GM12878 (cell line): ENCODE measurements at regions not wholly inside any gene's neighbourhood (a gene's known extent, or its start where the extent isn't known, plus 50 kb on each side); places are given as distances from the start of the nearest gene placed in this dataset.

Source experiments
- ATAC-seq: fragments of 200-7000 bp; cut with Tn5 transposase; 3 replicates; pipeline ENCODE4 v1.9.1; 2020; ENCODE audit warnings: mild to moderate bottlenecking, moderate library complexity
- BruUV-seq: library from RNA; stranded (reverse); fragments of 400-500 nt; replicated peaks from 2 replicates; lab custom pipeline; 2021; lab: Mats Ljungman, UMichigan
- CTCF ChIA-PET: fragments of 300-600 bp; sonication (Branson Sonifier 250); formaldehyde crosslinking; extraction: SDS; loops from one replicate; lab custom pipeline; 2021; ENCODE audit warnings: inconsistent platforms; lab: Yijun Ruan, JAX
- POLR2A ChIA-PET: fragments of 350-600 bp; formaldehyde crosslinking; extraction: SDS; loops from one replicate; lab custom pipeline; 2021; ENCODE audit warnings: inconsistent platforms; lab: Charles Lee
- RAD21 ChIA-PET: fragments of 300-600 bp; sonication (Branson Sonifier 250); formaldehyde crosslinking; loops from one replicate; lab custom pipeline; 2023; ENCODE audit warnings: antibody characterized with exemption; ENCODE audit not compliant: unreplicated experiment; lab: Charles Lee
- SMC1A ChIA-PET: fragments of 300-600 bp; sonication (Branson Sonifier 250); formaldehyde crosslinking; loops from one replicate; lab custom pipeline; 2023; ENCODE audit not compliant: unreplicated experiment, uncharacterized antibody; lab: Charles Lee
- DNase-seq: peaks from one replicate; pipeline ENCODE4 v3.0.0-alpha.2; 2011; ENCODE audit warnings: low read depth, low spot score
- FAIRE-seq: peaks from 3 replicates; lab custom pipeline; 2011; peaks lifted over from hg19 to GRCh38; lab: Jason Lieb, UNC
- H2AFZ ChIP-seq: 2 replicates; pipeline ENCODE4 v1.6.0; 2011; ENCODE audit warnings: low read depth, low read length, control low read depth; ENCODE audit not compliant: control insufficient read depth
- H3K27ac ChIP-seq: 2 replicates; pipeline ENCODE4 v1.5.1; 2011; ENCODE audit warnings: control low read depth; ENCODE audit not compliant: control insufficient read depth, insufficient read depth
- H3K27me3 ChIP-seq, 2 experiments: replicated peaks in 1 of 2; 2 replicates each; pipeline versions ENCODE4 v1.6.0 to v1.6.1; 2011; ENCODE audit warnings: low read length in 1 of 2; ENCODE audit not compliant: control insufficient read depth in 2 of 2, insufficient read depth in 2 of 2
- H3K36me3 ChIP-seq, 2 experiments: 2 replicates each; pipeline ENCODE4 v1.5.1; 2011; ENCODE audit warnings: low read length in 1 of 2; ENCODE audit not compliant: control insufficient read depth in 2 of 2, insufficient read depth in 2 of 2
- H3K4me1 ChIP-seq: 2 replicates; pipeline ENCODE4 v1.6.1; 2011; ENCODE audit warnings: mild to moderate bottlenecking, low read length, moderate library complexity, mixed read lengths; ENCODE audit not compliant: control insufficient read depth, insufficient read depth
- H3K4me2 ChIP-seq: 2 replicates; pipeline ENCODE4 v1.6.0; 2011; ENCODE audit warnings: control low read depth; ENCODE audit not compliant: control insufficient read depth, insufficient read depth
- H3K4me3 ChIP-seq: fragments of 200-600 bp; sonication (generic); 2 replicates; pipeline ENCODE4 v1.5.1; 2016
- H3K79me2 ChIP-seq: 2 replicates; pipeline ENCODE4 v1.6.0; 2011; ENCODE audit warnings: low read length; ENCODE audit not compliant: control insufficient read depth, insufficient read depth
- H3K9ac ChIP-seq: 2 replicates; pipeline ENCODE4 v1.8.0; 2011; ENCODE audit warnings: low read length, control low read depth, mixed read lengths; ENCODE audit not compliant: control insufficient read depth, insufficient read depth
- H3K9me3 ChIP-seq: replicated peaks from 3 replicates; pipeline ENCODE4 v1.5.1; 2011; ENCODE audit warnings: mild to moderate bottlenecking, low read length; ENCODE audit not compliant: control insufficient read depth, insufficient read depth
- H4K20me1 ChIP-seq: 2 replicates; pipeline ENCODE4 v1.6.0; 2011; ENCODE audit not compliant: control insufficient read depth, insufficient read depth
- E2F8 ChIP-seq: fragments of 450-650 bp; IDR thresholded peaks from 2 replicates; pipeline ENCODE4 v1.6.1; 2018; ENCODE audit warnings: mild to moderate bottlenecking, low read depth, moderate library complexity; ENCODE audit not compliant: partially characterized antibody
- EGR1 ChIP-seq, 2 experiments: IDR thresholded peaks; 1 replicate in 1 of 2; 2 replicates in 1 of 2; pipeline ENCODE4 v1.6.1; 2011 to 2012; ENCODE audit warnings: low read depth in 2 of 2, low read length in 2 of 2, borderline replicate concordance in 1 of 2, mild to moderate bottlenecking in 1 of 2, moderate library complexity in 1 of 2
- GABPA ChIP-seq: IDR thresholded peaks from 2 replicates; pipeline ENCODE4 v1.6.1; 2014; ENCODE audit warnings: antibody characterized with exemption, low read depth, mild to moderate bottlenecking, inconsistent platforms
- HCFC1 ChIP-seq: fragments of 150-350 bp; IDR thresholded peaks from 2 replicates; pipeline ENCODE4 v1.6.1; 2014; ENCODE audit warnings: low read length
- HDAC6 ChIP-seq: fragments of 200-600 bp; sonication (generic); IDR thresholded peaks from one replicate; pipeline ENCODE4 v1.8.0; 2017; ENCODE audit warnings: antibody characterized with exemption; ENCODE audit not compliant: unreplicated experiment
- IRF3 ChIP-seq: fragments of 450-650 bp; IDR thresholded peaks from 2 replicates; pipeline ENCODE4 v1.6.1; 2014; ENCODE audit warnings: mild to moderate bottlenecking
- KDM1A ChIP-seq: fragments of 200-600 bp; sonication (generic); IDR thresholded peaks from 2 replicates; pipeline ENCODE4 v1.6.1; 2016; ENCODE audit warnings: borderline replicate concordance
- KLF5 ChIP-seq: fragments of 450-650 bp; IDR thresholded peaks from 2 replicates; pipeline ENCODE4 v1.6.1; 2014; ENCODE audit warnings: mild to moderate bottlenecking; ENCODE audit not compliant: partially characterized antibody
- LARP7 ChIP-seq: fragments of 450-650 bp; IDR thresholded peaks from 2 replicates; pipeline ENCODE4 v1.6.1; 2017; ENCODE audit warnings: mild to moderate bottlenecking
- MAX ChIP-seq: IDR thresholded peaks from 2 replicates; pipeline ENCODE4 v1.6.1; 2012; ENCODE audit warnings: low read depth, low read length, improper control_type of control experiment
- MEF2B ChIP-seq: fragments of 450-650 bp; IDR thresholded peaks from 2 replicates; pipeline ENCODE4 v1.6.1; 2018; ENCODE audit warnings: mild to moderate bottlenecking, moderate library complexity; ENCODE audit not compliant: partially characterized antibody, poor library complexity, severe bottlenecking
- MTA3 ChIP-seq: IDR thresholded peaks from 2 replicates; pipeline ENCODE4 v1.6.1; 2012; ENCODE audit warnings: low read length, inconsistent platforms, borderline replicate concordance
- NR2C1 ChIP-seq: fragments of 450-650 bp; IDR thresholded peaks from 2 replicates; pipeline ENCODE4 v1.6.1; 2017; ENCODE audit warnings: antibody characterized with exemption, mild to moderate bottlenecking, moderate library complexity
- POLR2AphosphoS2 ChIP-seq: IDR thresholded peaks from 2 replicates; pipeline ENCODE4 v1.6.1; 2011; ENCODE audit warnings: low read depth, mild to moderate bottlenecking, low read length, improper control_type of control experiment, moderate library complexity
- SP1 ChIP-seq: IDR thresholded peaks from one replicate; pipeline ENCODE4 v1.6.1; 2011; ENCODE audit warnings: low read depth, low read length
- SUZ12 ChIP-seq: fragments of 200-600 bp; sonication (generic); IDR thresholded peaks from one replicate; pipeline ENCODE4 v1.6.1; 2018; ENCODE audit warnings: antibody characterized with exemption, mild to moderate bottlenecking; ENCODE audit not compliant: unreplicated experiment
- TARDBP ChIP-seq: IDR thresholded peaks from 2 replicates; pipeline ENCODE4 v1.6.1; 2016; ENCODE audit warnings: borderline replicate concordance
- ZBTB4 ChIP-seq: fragments of 450-650 bp; formaldehyde crosslinking; IDR thresholded peaks from 2 replicates; pipeline ENCODE4 v1.4.0; 2022; ENCODE audit warnings: mild to moderate bottlenecking, moderate library complexity
- ZNF274 ChIP-seq: IDR thresholded peaks from one replicate; pipeline ENCODE4 v1.8.0; 2011; ENCODE audit not compliant: insufficient read length, insufficient read depth
- WGBS: methylation state at CpG from one replicate; pipeline ENCODE4 v1.1.6; 2016; ENCODE audit warnings: low lambda C conversion rate; ENCODE audit not compliant: insufficient replicate concordance, insufficient coverage; ENCODE audit errors: missing lambda C conversion rate; 5-methylcytosine and 5-hydroxymethylcytosine counted together
- in situ Hi-C: fragments of 300-500 bp; cut with MboI; formaldehyde crosslinking; loops from 9 replicates; pipeline ENCODE4 v1.14.3; 2018; ENCODE audit warnings: mixed read lengths
- intact Hi-C: fragments of 100-400 bp; cut with micrococcal nuclease; formaldehyde crosslinking; loops from one replicate; pipeline ENCODE4 v1.14.2; 2022; ENCODE audit not compliant: unreplicated experiment

GRCh38 chr13:86425170-86425815 is 626.1 kb upstream of the SLITRK6 start:
- H2AFZ ChIP-seq: no peak overlapping the region
- ChIA-PET RAD21 (no interaction called here), POLR2A (no interaction called here), SMC1A (no interaction called here), CTCF (no interaction called here)
- no peaks in the 10 kb centered on the region for H4K20me1 ChIP-seq
- in situ Hi-C loops (no loop called here), intact Hi-C loops (no loop called here)
- FAIRE-seq: no peak
- H3K27ac ChIP-seq: no peak overlapping the region
- H3K4me3 ChIP-seq: no peak overlapping the region
- DNase-seq: no peak
- no peak for ATAC-seq
- H3K4me2 ChIP-seq: no peak overlapping the region
- H3K4me1 ChIP-seq: no peaks in the 10 kb centered on the region
- no peaks in the 10 kb centered on the region for H3K79me2 ChIP-seq
- H3K9ac ChIP-seq: no peak overlapping the region
- no peaks in the 10 kb centered on the region for H3K36me3 ChIP-seq
- TF ChIP-seq KLF5 (no peak), KDM1A (no peak), GABPA (no peak), NR2C1 (no peak), SUZ12 (no peak), POLR2AphosphoS2 (no peak), HDAC6 (no peak), ZBTB4 (CRISPR knock-in tag) (no peak), E2F8 (no peak), MTA3 (no peak), ZNF274 (no peak), IRF3 (no peak), MEF2B (no peak), HCFC1 (no peak), MAX (no peak), SP1 (no peak), TARDBP (no peak), LARP7 (no peak), EGR1 (IDR thresholded peaks at IDR 0.05; ENCODE audit: borderline replicate concordance in 1 of 2, low read depth in 2 of 2, low read length in 2 of 2) (no peak)
- WGBS: 45% methylated on average over 3 of the region's 3 CpGs
- no peaks in the 10 kb centered on the region for H3K27me3 ChIP-seq
- no TSS peak for BruUV-seq
- H3K9me3 ChIP-seq: no peaks in the 10 kb centered on the region
